ENCODE measurements at regions not wholly inside any gene's neighbourhood (a gene's known extent, or its start where the extent isn't known, plus 50 kb on each side); places are given as distances from the start of the nearest gene placed in this dataset.

DNA sequence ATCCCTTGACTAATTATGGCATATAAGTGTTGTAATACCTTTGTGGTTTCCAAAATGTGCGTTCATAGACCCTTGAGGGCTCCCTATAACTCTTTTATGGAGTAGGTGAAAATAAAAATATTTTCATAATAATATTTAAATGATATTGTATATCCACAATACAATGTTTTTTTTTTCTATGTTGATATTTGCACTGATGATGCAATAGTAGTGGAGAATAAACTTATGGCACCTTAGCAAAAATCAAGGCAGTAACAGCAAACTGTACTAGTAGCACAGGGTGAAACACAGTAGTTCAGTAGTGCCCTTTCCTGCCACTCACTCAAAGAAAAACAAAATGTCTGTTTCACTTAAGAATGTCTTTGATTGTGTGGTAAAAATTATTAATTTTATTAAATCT lies 465.3 kb downstream of the C4orf33 start:
- no peak overlapping the region for H3K27ac Mint-ChIP-seq
- no peaks in the 10 kb centered on the region for H3K36me3 Mint-ChIP-seq
- no peaks in the 10 kb centered on the region for H3K27me3 Mint-ChIP-seq
- H3K4me3 Mint-ChIP-seq = no peak overlapping the region
- H3K9me3 Mint-ChIP-seq = no peaks in the 10 kb centered on the region
- H3K4me1 Mint-ChIP-seq = no peaks in the 10 kb centered on the region

DNA sequence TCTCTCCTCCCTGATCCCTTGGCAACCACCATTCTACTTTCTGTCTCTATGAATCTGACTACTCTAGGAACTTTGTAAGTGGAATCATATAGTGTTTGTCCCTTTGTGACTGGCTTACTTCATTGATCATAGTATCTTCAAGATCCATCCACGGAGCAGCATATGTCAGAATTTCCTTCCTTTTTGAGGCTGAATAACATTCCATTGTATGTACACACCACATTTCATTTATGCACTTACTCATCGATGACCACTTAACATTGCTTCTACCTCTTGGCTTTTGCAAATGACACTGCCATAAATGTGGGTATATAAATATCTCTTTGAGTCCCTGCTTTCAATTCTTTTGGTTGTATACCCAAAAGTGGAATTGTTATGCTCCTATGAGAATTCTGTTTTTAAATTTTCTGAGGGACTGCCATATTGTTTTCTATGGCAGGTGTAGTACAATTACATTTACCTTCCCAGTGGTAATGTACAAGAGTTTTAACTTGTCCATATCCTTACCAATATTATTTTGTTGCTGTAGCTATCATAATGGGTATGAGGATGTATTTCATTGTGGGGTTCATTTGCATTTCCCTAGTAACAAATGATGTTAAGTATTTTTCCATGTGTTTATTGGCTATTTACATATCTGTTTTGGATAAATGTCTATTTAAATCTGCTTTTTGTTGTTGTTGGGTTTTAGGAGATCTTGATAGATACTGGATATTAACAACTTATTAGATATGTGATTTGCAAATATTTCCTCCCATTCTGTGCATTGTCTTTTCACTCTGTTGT lies 466.1 kb downstream of the C4orf33 start:
- no peaks in the 10 kb centered on the region for H3K9me3 Mint-ChIP-seq
- no peaks in the 10 kb centered on the region for H3K27me3 Mint-ChIP-seq
- no peak overlapping the region for H3K4me3 Mint-ChIP-seq
- H3K27ac Mint-ChIP-seq = no peak overlapping the region
- no peaks in the 10 kb centered on the region for H3K4me1 Mint-ChIP-seq
- H3K36me3 Mint-ChIP-seq = no peaks in the 10 kb centered on the region

- no peaks in the 10 kb centered on the region for H3K4me1 Mint-ChIP-seq
Observed at GRCh38 chr4:129565214-129565613, 469.3 kb downstream of the C4orf33 start.

GRCh38 chr4:129570326-129570725 lies 474.4 kb downstream of the C4orf33 start:
- no peaks in the 10 kb centered on the region for H3K4me1 Mint-ChIP-seq
- no peak overlapping the region for H3K4me3 Mint-ChIP-seq
- no peak overlapping the region for H3K27ac Mint-ChIP-seq
- H3K27me3 Mint-ChIP-seq = no peaks in the 10 kb centered on the region
- H3K9me3 Mint-ChIP-seq = peaks cover 0 to 5% (median 5%) of the 10 kb centered on the region in 3 donors
- no peaks in the 10 kb centered on the region for H3K36me3 Mint-ChIP-seq

More at GRCh38 chr4:129565214-129565613, 469.3 kb downstream of the C4orf33 start:
- Mint-ChIP-seq H3K36me3 (no peaks in the 10 kb centered on the region), H3K27ac (no peak overlapping the region), H3K27me3 (no peaks in the 10 kb centered on the region), H3K4me3 (no peak overlapping the region), H3K9me3 (no peaks in the 10 kb centered on the region)

GRCh38 chr4:129578336-129578735 lies 482.4 kb downstream of the C4orf33 start:
- no peak overlapping the region for H3K27ac Mint-ChIP-seq
- H3K27me3 Mint-ChIP-seq = no peaks in the 10 kb centered on the region
- no peaks in the 10 kb centered on the region for H3K36me3 Mint-ChIP-seq

GRCh38 chr4:129581305-129581704 lies 485.4 kb downstream of the C4orf33 start:
- H3K9me3 Mint-ChIP-seq = peaks cover 0 to 9% (median 8%) of the 10 kb centered on the region in 3 donors
- H3K27me3 Mint-ChIP-seq = no peaks in the 10 kb centered on the region
- no peaks in the 10 kb centered on the region for H3K36me3 Mint-ChIP-seq
- H3K4me1 Mint-ChIP-seq = no peaks in the 10 kb centered on the region
- no peak overlapping the region for H3K4me3 Mint-ChIP-seq
- H3K27ac Mint-ChIP-seq = no peak overlapping the region

More at GRCh38 chr4:129578336-129578735, 482.4 kb downstream of the C4orf33 start:
- Mint-ChIP-seq H3K4me1 (no peaks in the 10 kb centered on the region), H3K4me3 (no peak overlapping the region), H3K9me3 (peaks cover 0 to 5% (median 5%) of the 10 kb centered on the region in 3 donors)

GRCh38 chr4:129583868-129584267 lies 487.9 kb downstream of the C4orf33 start:
- Mint-ChIP-seq H3K27ac (no peak overlapping the region), H3K9me3 (peaks cover 4 to 10% (median 9%) of the 10 kb centered on the region in 3 donors), H3K4me1 (no peaks in the 10 kb centered on the region), H3K36me3 (no peaks in the 10 kb centered on the region), H3K27me3 (no peaks in the 10 kb centered on the region), H3K4me3 (no peak overlapping the region)

DNA sequence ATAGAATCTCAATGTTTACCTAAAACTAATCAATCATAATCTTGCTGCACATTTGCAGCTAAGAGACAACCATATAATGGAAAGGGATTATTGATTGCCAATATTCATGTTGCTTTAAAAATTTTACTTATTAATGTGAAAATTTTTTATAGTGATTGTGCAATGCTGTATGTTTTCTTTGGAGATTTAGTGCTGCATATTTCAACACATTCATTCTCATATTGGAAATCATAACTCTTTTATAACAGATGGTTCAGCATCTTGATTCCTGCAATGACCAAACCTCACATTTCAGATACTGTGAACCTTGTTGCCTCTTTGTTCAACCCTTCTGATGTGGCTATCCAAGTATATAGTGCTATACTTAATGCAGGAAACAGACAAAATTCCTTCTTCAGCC lies 502.6 kb downstream of the C4orf33 start:
- Mint-ChIP-seq H3K9me3 (peaks cover 0 to under 1% (median 0%) of the 10 kb centered on the region in 3 donors), H3K27me3 (no peaks in the 10 kb centered on the region), H3K27ac (no peak overlapping the region), H3K4me1 (no peaks in the 10 kb centered on the region), H3K36me3 (no peaks in the 10 kb centered on the region), H3K4me3 (no peak overlapping the region)

- H3K27ac Mint-ChIP-seq = no peak overlapping the region
Observed at GRCh38 chr4:129600898-129601297, 504.9 kb downstream of the C4orf33 start.

DNA sequence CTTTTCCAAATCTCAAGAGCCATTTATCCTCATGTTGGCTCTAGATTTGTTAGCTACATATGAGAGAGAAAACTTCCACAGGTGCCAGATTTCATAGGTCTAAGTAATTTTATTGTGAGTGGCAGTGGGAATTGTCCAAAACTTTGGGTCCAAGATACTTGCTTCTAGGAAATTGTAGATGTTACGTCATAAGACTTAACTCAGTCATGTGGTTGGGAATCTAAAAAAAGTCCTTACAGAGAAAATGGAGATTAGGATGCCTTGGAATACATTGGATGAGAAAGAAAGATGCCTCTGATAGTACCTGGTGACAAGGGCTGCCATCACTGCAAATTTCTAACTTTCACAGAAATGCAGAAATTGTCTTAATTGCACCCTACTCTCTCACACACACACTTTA lies 506.5 kb downstream of the C4orf33 start:
- H3K27me3 Mint-ChIP-seq = no peaks in the 10 kb centered on the region
- H3K4me3 Mint-ChIP-seq = no peak overlapping the region
- no peaks in the 10 kb centered on the region for H3K4me1 Mint-ChIP-seq
- H3K9me3 Mint-ChIP-seq = peaks cover 0 to 2% (median 0%) of the 10 kb centered on the region in 3 donors
- no peaks in the 10 kb centered on the region for H3K36me3 Mint-ChIP-seq
- no peak overlapping the region for H3K27ac Mint-ChIP-seq

More at GRCh38 chr4:129600898-129601297, 504.9 kb downstream of the C4orf33 start:
- H3K4me1 Mint-ChIP-seq = no peaks in the 10 kb centered on the region
- peaks cover 0 to 2% (median 0%) of the 10 kb centered on the region in 3 donors for H3K9me3 Mint-ChIP-seq
- no peaks in the 10 kb centered on the region for H3K27me3 Mint-ChIP-seq
- H3K36me3 Mint-ChIP-seq = no peaks in the 10 kb centered on the region
- H3K4me3 Mint-ChIP-seq = no peak overlapping the region

DNA sequence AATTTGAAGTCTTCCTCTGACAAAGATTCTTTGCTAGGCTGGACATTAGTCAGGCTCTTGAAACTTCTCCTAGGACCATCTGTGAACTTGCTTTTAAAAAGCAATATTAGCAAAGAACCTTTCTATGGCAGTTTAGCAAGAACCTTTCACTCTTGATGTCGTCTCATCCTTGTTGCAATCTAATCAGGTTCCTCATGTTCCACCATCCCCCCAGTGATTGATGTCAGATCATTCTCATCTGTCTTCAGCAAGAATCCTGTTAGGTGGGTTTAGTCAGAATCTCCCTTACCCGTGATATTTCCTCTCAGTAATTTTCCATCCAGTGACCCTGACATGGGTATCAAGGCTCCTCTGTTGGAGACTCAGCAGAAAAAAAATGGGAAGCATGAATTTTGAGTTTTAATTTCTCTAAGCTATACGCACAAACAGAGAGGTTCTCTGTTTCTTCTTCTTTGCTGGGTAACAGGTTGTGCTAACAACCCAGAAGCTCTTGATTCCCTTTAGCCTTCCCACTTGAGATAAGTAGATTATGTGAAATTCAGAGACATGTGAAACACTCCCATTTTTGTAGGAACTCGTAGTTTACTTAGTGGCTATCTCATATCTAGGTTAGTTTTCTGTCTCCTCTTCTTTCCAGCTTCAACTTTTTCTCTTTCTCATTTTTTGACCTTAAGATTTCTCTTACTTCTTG lies 507.4 kb downstream of the C4orf33 start:
- H3K36me3 Mint-ChIP-seq = no peaks in the 10 kb centered on the region
- no peak overlapping the region for H3K4me3 Mint-ChIP-seq
- H3K27me3 Mint-ChIP-seq = no peaks in the 10 kb centered on the region
- H3K9me3 Mint-ChIP-seq = peaks cover 0 to 2% (median 0%) of the 10 kb centered on the region in 3 donors
- no peak overlapping the region for H3K27ac Mint-ChIP-seq
- no peaks in the 10 kb centered on the region for H3K4me1 Mint-ChIP-seq

DNA sequence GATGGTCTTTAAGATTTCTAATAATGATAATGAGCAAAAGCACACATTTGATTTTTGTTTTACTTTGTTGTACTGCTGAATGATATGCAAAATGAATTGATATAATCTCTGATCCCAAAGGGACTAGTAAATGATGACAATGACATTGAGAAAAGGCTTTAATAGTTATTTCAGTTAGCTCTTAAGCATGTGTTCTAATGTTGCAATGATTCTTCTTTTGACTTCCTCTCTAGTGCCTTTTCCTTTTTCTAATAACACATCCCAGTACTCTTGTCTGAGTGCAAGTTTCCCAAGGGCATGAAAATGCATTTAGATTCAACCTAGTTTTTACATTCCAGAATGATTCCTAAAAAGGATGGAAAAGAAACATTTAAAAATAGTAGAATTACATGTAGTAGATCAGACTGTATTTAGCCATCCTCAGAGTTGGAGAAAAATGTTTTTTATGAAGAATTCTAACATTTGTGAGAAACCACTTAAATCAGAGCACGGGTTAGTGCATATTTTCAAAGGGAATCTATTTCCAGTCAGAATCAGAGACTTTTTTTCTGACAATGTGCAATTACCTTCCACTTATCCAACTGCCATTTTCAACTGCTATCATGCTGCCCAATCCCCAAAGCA lies 508.8 kb downstream of the C4orf33 start:
- no peaks in the 10 kb centered on the region for H3K4me1 Mint-ChIP-seq
- no peaks in the 10 kb centered on the region for H3K36me3 Mint-ChIP-seq
- no peaks in the 10 kb centered on the region for H3K27me3 Mint-ChIP-seq
- H3K27ac Mint-ChIP-seq = no peak overlapping the region
- H3K4me3 Mint-ChIP-seq = no peak overlapping the region
- H3K9me3 Mint-ChIP-seq = peaks cover 0 to 2% (median 0%) of the 10 kb centered on the region in 3 donors

- no peak overlapping the region for H3K4me3 Mint-ChIP-seq
- no peak overlapping the region for H3K27ac Mint-ChIP-seq
- peaks cover 0 to 3% (median 0%) of the 10 kb centered on the region in 3 donors for H3K9me3 Mint-ChIP-seq
- H3K4me1 Mint-ChIP-seq = no peaks in the 10 kb centered on the region
- H3K27me3 Mint-ChIP-seq = no peaks in the 10 kb centered on the region
- H3K36me3 Mint-ChIP-seq = no peaks in the 10 kb centered on the region
Observed at GRCh38 chr4:129614611-129615010, 518.7 kb downstream of the C4orf33 start.

DNA sequence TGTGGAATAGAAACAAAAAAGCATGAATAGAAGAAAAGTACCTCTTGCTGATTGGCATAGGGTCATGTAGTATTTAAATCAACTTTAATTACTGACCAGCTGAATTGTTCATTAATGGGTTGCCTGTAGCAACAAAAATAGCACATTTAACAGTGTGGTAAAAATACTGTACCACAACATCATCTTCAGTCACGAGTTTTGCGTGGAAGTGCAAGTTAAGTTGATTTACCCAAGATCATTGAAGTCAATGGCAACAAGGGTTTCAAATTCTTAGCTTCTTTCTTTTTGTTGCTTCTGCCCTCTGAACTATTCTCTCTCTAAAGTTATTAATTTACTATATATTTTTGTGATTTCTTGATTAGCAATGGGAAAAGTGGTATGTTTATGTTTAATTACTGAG lies 526.6 kb downstream of the C4orf33 start:
- H3K27ac Mint-ChIP-seq = no peak overlapping the region
- H3K36me3 Mint-ChIP-seq = no peaks in the 10 kb centered on the region
- H3K4me3 Mint-ChIP-seq = no peak overlapping the region
- no peaks in the 10 kb centered on the region for H3K4me1 Mint-ChIP-seq
- H3K9me3 Mint-ChIP-seq = no peaks in the 10 kb centered on the region
- H3K27me3 Mint-ChIP-seq = no peaks in the 10 kb centered on the region

DNA sequence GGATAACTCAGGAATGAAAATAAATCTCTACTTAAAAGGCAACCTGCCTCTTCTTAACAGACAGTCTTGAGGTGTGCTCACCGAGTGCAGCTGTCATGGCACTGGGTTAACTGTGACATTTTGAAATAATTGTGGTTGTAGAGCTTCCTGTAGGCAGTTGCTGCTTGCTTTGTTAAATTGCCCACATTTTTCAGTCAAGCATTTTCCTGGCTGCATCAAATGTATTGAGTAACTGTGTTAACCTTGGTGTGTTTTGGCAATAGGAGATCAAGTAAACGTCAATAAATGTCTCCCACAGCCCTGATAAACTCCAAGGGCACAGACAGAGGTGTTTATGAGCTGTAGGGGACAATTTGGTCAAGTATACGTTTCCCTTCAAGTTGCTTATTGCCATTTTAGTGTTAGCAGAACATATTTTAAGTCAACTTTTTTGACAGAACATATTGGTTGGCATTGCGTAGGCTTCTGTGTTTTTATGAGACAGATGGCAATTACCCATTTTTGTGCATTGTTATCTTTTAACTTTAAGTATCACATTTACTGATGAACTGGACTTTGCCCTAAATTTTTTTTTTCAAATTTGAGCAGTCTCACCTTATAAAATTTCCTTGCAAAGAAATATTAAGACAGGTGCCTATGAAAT lies 527.4 kb downstream of the C4orf33 start:
- no peak overlapping the region for H3K4me3 Mint-ChIP-seq
- no peaks in the 10 kb centered on the region for H3K4me1 Mint-ChIP-seq
- H3K27ac Mint-ChIP-seq = no peak overlapping the region
- no peaks in the 10 kb centered on the region for H3K9me3 Mint-ChIP-seq
- no peaks in the 10 kb centered on the region for H3K27me3 Mint-ChIP-seq
- H3K36me3 Mint-ChIP-seq = no peaks in the 10 kb centered on the region

Measured in IgD-negative memory B cell (primary cell).